GM13976 (cell line): ENCODE measurements at regions not wholly inside any gene's neighbourhood (a gene's known extent, or its start where the extent isn't known, plus 50 kb on each side); places are given as distances from the start of the nearest gene placed in this dataset.

Source experiments
- DNase-seq: peaks from one replicate; pipeline ENCODE4 v3.0.0; 2012; ENCODE audit warnings: low spot score
- CTCF ChIP-seq: IDR thresholded peaks from 2 replicates; pipeline ENCODE4 v1.5.1; 2012; ENCODE audit warnings: borderline replicate concordance, mild to moderate bottlenecking; ENCODE audit not compliant: insufficient read depth; ENCODE audit errors: extremely low read depth, missing control alignments, control extremely low read depth
- in situ Hi-C: fragments of 300-500 bp; cut with MboI; formaldehyde crosslinking; loops from one replicate; pipeline ENCODE4 v1.12.0; 2022; ENCODE audit warnings: low sequenced_read_pairs, mixed read lengths, inconsistent platforms; ENCODE audit not compliant: unreplicated experiment

GRCh38 chr5:128695791-128696530, 157.9 kb upstream of the FBN2 start:
- no peak for DNase-seq
- in situ Hi-C loops, result no loop called here
- no peak for TF ChIP-seq CTCF

- in situ Hi-C loops, result no loop called here
- no peak for DNase-seq
Observed at GRCh38 chr5:128701301-128701700, 163.3 kb upstream of the FBN2 start.

GRCh38 chr5:128703322-128703721, 165.3 kb upstream of the FBN2 start:
- in situ Hi-C loops, result no loop called here
- TF ChIP-seq CTCF, result no peak
- no peak for DNase-seq

More at GRCh38 chr5:128701301-128701700, 163.3 kb upstream of the FBN2 start:
- TF ChIP-seq CTCF, result no peak

GRCh38 chr5:128706269-128706668, 168.2 kb upstream of the FBN2 start:
- in situ Hi-C loops, result no loop called here
- no peak for TF ChIP-seq CTCF

GRCh38 chr5:128708841-128709240, 170.8 kb upstream of the FBN2 start:
- in situ Hi-C loops, result no loop called here
- DNase-seq, result no peak
- no peak for TF ChIP-seq CTCF

More at GRCh38 chr5:128706269-128706668, 168.2 kb upstream of the FBN2 start:
- no peak for DNase-seq

- no peak for DNase-seq
- in situ Hi-C loops, result no loop called here
Observed at GRCh38 chr5:128711216-128711615, 173.2 kb upstream of the FBN2 start.

More at GRCh38 chr5:128711216-128711615, 173.2 kb upstream of the FBN2 start:
- no peak for TF ChIP-seq CTCF
